ENCODE measurements at regions not wholly inside any gene's neighbourhood (a gene's known extent, or its start where the extent isn't known, plus 50 kb on each side); places are given as distances from the start of the nearest gene placed in this dataset.

DNA sequence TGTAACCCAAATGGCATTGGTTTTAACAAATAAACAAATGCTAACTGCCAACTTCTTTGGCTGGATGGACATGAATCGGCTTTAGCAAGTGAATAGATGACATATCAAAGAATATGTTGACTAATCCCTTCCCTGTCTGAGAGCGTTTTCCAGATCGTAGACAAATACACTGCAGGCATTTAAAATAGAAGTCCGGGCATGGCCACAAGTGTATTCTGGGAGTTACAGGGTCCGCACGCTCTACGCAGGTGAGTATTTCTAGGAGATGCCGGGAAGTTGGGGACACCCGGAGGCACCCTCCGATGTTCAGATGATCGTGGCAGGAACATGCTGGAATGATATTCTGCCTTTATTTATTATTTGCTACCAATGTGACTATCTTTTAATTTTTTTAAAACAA is 53.2 kb upstream of the ZNF536 start:
- in situ Hi-C loops (cut with HindIII; ENCODE audit: low pct_ligation_motif_present, low pct_unique_long_range_greater_than_20kb, low sequenced_read_pairs), result no loop called here
- no peak for DNase-seq

- in situ Hi-C loops (cut with HindIII; ENCODE audit: low pct_ligation_motif_present, low pct_unique_long_range_greater_than_20kb, low sequenced_read_pairs), result no loop called here
- no peak for DNase-seq
Observed at GRCh38 chr19:30319411-30319810, 52.8 kb upstream of the ZNF536 start.

DNA sequence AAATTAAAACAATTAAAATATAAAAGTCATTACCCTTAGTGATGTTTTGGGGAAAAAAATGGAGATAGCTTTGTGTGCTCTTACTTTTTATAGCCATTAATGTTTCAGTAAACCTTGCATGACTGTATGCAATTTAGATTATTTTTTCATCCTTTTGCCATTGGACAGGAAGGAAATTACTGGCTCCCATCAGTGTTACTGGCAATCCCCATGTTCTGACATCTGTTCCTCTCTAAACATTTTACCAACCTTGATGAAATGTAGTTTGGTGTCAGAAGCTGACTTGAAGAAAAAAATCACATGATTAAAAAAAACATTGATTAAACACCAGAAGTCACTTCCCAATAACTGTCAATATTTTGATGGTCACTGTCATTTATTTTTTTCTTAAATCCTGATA is 52.3 kb upstream of the ZNF536 start:
- in situ Hi-C loops (cut with HindIII; ENCODE audit: low pct_ligation_motif_present, low pct_unique_long_range_greater_than_20kb, low sequenced_read_pairs), result no loop called here
- no peak for DNase-seq

- no peak for DNase-seq
- in situ Hi-C loops (cut with HindIII; ENCODE audit: low pct_ligation_motif_present, low pct_unique_long_range_greater_than_20kb, low sequenced_read_pairs), result no loop called here
Observed at GRCh38 chr19:30320466-30320865, 51.7 kb upstream of the ZNF536 start.

- DNase-seq, result no peak
- in situ Hi-C loops (cut with HindIII; ENCODE audit: low pct_ligation_motif_present, low pct_unique_long_range_greater_than_20kb, low sequenced_read_pairs), result no loop called here
Observed at GRCh38 chr19:30320916-30321315, 51.3 kb upstream of the ZNF536 start.
